ENCODE measurements at regions not wholly inside any gene's neighbourhood (a gene's known extent, or its start where the extent isn't known, plus 50 kb on each side); places are given as distances from the start of the nearest gene placed in this dataset.

DNA sequence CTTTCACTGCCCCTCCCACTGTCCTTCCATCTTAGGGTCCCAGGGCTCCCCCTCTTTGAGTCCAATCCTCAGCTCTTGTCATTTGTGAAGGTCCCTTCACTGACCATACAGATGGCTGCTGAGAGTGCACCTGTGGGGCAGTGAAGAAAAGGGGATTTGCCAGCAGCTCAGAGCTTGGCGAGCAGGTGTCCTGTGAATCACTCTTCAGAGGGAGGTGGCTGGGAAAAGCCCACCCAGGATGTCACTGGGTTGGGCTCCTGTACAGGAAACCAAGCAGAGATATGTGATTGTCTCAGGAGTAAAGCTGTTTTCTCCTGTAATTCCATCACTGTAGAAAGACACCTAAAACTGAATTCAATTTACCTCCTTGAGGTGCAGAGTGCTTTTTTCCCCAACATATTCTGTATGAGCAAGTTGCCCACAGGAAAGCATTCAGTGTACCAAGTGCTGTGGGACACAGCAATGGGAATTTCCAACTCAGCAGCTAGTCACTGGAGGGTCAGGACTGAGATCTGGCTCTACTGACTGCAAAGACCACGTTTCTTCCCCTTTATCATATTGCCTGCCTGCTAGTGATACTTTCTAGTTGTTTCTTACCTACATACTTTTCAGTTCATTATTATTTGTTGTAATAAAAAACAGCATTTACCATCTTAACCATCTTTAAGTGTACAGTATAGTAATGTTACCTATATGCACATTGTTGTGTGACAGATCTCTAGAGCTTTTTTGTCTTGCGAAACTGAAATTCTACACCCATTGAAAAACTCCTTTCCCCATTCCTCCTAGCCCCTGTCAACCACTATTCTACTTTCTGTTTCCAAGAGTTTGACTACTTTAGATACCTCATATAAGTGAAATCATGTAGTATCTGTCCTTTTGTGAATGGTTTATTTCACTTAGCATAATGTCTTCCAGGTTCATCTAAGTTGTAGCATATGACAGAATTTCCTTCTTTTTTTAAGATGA, 239.1 kb downstream of the TSN start:
- intact Hi-C loops (cut with micrococcal nuclease) = no loop called here
- ATAC-seq (no peak), FAIRE-seq (no peak), DNase-seq (ENCODE audit: extremely low read depth in 1 of 4, low spot score in 3 of 4) (no peak)
- H3K27me3 ChIP-seq (ENCODE audit: control insufficient read depth in 2 of 2, insufficient read depth in 2 of 2, low read length in 2 of 2) = no peaks in the 10 kb centered on the region
- H3K4me2 ChIP-seq (ENCODE audit: insufficient read depth, low read length) = no peak overlapping the region
- ChIA-PET POLR2A (interaction anchor here (0.6 kb wide), 1 partner anchor 92 kb away, joined by 3 read pairs; no protein-coding TSS in a partner anchor), CTCF (ENCODE audit: low intra/inter-chr PET ratio) (no interaction called here)
- H3K27ac ChIP-seq (ENCODE audit: extremely low read depth, low read depth, low read length) = no peak overlapping the region
- no peaks in the 10 kb centered on the region for H3K36me3 ChIP-seq (ENCODE audit: control insufficient read depth, insufficient read depth, low read length)
- 0 out of 2 replicates have a peak, but pooled peaks cover 4% of the 10 kb centered on the region for H4K20me1 ChIP-seq (replicated peaks; ENCODE audit: control insufficient read depth, insufficient read depth, low read length)
- no peaks in the 10 kb centered on the region for H3K9me3 ChIP-seq (replicated peaks; ENCODE audit: control insufficient read depth, insufficient read depth, low read depth, low read length)
- BruUV-seq (replicated peaks) = no TSS peak
- H3K4me3 ChIP-seq = no peak overlapping the region
- no peak overlapping the region for H3K9ac ChIP-seq (ENCODE audit: insufficient read depth in 1 of 2, low read depth in 2 of 2, low read length in 2 of 2)
- H3K9me1 ChIP-seq (ENCODE audit: control insufficient read depth, insufficient read depth, low read length) = no peaks in the 10 kb centered on the region
- H3K4me1 ChIP-seq (replicated peaks in 1 of 2; ENCODE audit: control insufficient read depth in 2 of 2, insufficient read depth in 2 of 2, low read length in 2 of 2) = peaks cover 0 to 6% of the 10 kb centered on the region in 2 experiments; a peak in 2 of 5 replicates
- no peaks in the 10 kb centered on the region for H3K79me2 ChIP-seq (ENCODE audit: control insufficient read depth, insufficient read depth, low read length)
- 2% methylated on average over 3 of the region's 3 CpGs for whole genome bisulfite sequencing (ENCODE audit: insufficient coverage, low coverage, missing lambda C conversion rate)
- no peak overlapping the region for H2AFZ ChIP-seq (ENCODE audit: low read depth, low read length)
- in situ Hi-C loops (cut with MboI) = loop anchor here (25.0 kb wide), 1 partner anchor 468 kb away; no protein-coding TSS in a partner anchor
- TF ChIP-seq PHTF2 (CRISPR knock-in tag; IDR thresholded peaks at IDR 0.05) = no peak
- no peak for TF ChIP-seq TARDBP (IDR thresholded peaks at IDR 0.05)
- no peak for TF ChIP-seq HNRNPUL1 (IDR thresholded peaks at IDR 0.05; ENCODE audit: low read length)
- TF ChIP-seq ZNF707 (CRISPR knock-in tag; conservative IDR thresholded peaks at IDR 0.05) = no peak
- TF ChIP-seq SNRNP70 (optimal IDR thresholded peaks at IDR 0.05; ENCODE audit: low read depth, low read length) = no peak
- no peak for TF ChIP-seq E2F8 (IDR thresholded peaks at IDR 0.05; ENCODE audit: low read depth, partially characterized antibody)
- TF ChIP-seq, protein P1, sequence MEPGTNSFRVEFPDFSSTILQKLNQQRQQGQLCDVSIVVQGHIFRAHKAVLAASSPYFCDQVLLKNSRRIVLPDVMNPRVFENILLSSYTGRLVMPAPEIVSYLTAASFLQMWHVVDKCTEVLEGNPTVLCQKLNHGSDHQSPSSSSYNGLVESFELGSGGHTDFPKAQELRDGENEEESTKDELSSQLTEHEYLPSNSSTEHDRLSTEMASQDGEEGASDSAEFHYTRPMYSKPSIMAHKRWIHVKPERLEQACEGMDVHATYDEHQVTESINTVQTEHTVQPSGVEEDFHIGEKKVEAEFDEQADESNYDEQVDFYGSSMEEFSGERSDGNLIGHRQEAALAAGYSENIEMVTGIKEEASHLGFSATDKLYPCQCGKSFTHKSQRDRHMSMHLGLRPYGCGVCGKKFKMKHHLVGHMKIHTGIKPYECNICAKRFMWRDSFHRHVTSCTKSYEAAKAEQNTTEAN (CRISPR knock-in tag; IDR thresholded peaks at IDR 0.05) = no peak
- TF ChIP-seq CBFA2T2 (conservative IDR thresholded peaks at IDR 0.05) = no peak
- TF ChIP-seq ZNF324 (CRISPR knock-in tag; IDR thresholded peaks at IDR 0.05) = no peak
- TF ChIP-seq, protein P2, sequence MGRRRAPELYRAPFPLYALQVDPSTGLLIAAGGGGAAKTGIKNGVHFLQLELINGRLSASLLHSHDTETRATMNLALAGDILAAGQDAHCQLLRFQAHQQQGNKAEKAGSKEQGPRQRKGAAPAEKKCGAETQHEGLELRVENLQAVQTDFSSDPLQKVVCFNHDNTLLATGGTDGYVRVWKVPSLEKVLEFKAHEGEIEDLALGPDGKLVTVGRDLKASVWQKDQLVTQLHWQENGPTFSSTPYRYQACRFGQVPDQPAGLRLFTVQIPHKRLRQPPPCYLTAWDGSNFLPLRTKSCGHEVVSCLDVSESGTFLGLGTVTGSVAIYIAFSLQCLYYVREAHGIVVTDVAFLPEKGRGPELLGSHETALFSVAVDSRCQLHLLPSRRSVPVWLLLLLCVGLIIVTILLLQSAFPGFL (CRISPR knock-in tag; IDR thresholded peaks at IDR 0.05) = no peak
- TF ChIP-seq, protein P3, sequence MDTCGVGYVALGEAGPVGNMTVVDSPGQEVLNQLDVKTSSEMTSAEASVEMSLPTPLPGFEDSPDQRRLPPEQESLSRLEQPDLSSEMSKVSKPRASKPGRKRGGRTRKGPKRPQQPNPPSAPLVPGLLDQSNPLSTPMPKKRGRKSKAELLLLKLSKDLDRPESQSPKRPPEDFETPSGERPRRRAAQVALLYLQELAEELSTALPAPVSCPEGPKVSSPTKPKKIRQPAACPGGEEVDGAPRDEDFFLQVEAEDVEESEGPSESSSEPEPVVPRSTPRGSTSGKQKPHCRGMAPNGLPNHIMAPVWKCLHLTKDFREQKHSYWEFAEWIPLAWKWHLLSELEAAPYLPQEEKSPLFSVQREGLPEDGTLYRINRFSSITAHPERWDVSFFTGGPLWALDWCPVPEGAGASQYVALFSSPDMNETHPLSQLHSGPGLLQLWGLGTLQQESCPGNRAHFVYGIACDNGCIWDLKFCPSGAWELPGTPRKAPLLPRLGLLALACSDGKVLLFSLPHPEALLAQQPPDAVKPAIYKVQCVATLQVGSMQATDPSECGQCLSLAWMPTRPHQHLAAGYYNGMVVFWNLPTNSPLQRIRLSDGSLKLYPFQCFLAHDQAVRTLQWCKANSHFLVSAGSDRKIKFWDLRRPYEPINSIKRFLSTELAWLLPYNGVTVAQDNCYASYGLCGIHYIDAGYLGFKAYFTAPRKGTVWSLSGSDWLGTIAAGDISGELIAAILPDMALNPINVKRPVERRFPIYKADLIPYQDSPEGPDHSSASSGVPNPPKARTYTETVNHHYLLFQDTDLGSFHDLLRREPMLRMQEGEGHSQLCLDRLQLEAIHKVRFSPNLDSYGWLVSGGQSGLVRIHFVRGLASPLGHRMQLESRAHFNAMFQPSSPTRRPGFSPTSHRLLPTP (IDR thresholded peaks at IDR 0.05; ENCODE audit: borderline replicate concordance, extremely low read depth, insufficient read length) = no peak
- no peak for TF ChIP-seq POLR2H (tag; IDR thresholded peaks at IDR 0.05; ENCODE audit: low read depth)
- TF ChIP-seq CBFB (CRISPR knock-in tag; IDR thresholded peaks at IDR 0.05) = no peak
